H1 (cell line): ENCODE measurements at regions not wholly inside any gene's neighbourhood (a gene's known extent, or its start where the extent isn't known, plus 50 kb on each side); places are given as distances from the start of the nearest gene placed in this dataset.

ENCODE experiments used
- CEBPB ChIP-seq: IDR thresholded peaks from 2 replicates; pipeline ENCODE4 v1.6.1; 2012; ENCODE audit warnings: low read depth, low read length
- CTBP2 ChIP-seq: IDR thresholded peaks from 2 replicates; pipeline ENCODE4 v1.7.0; 2011; ENCODE audit warnings: borderline replicate concordance, mild to moderate bottlenecking, moderate library complexity, mixed read lengths, low read length; ENCODE audit not compliant: insufficient read depth, insufficient read length
- E2F6 ChIP-seq: IDR thresholded peaks from 2 replicates; pipeline ENCODE4 v1.6.1; 2012; ENCODE audit warnings: inconsistent platforms
- JUN ChIP-seq: IDR thresholded peaks from 2 replicates; pipeline ENCODE4 v1.6.1; 2011; ENCODE audit warnings: low read depth, mild to moderate bottlenecking, improper control_type of control experiment, low read length
- NANOG ChIP-seq: IDR thresholded peaks from 2 replicates; pipeline ENCODE4 v1.6.1; 2011; ENCODE audit warnings: low read length, low read depth, mild to moderate bottlenecking, inconsistent platforms; ENCODE audit not compliant: insufficient read depth, poor library complexity, severe bottlenecking
- RBBP5 ChIP-seq: IDR thresholded peaks from 2 replicates; pipeline ENCODE4 v1.7.1; 2012; ENCODE audit warnings: low read depth, mild to moderate bottlenecking, inconsistent platforms, low read length, moderate library complexity, borderline replicate concordance
- SUZ12 ChIP-seq: fragments of 200-600 bp; sonication (generic); IDR thresholded peaks from 2 replicates; pipeline ENCODE4 v1.6.1; 2012; ENCODE audit warnings: mild to moderate bottlenecking, inconsistent platforms, low read length, moderate library complexity, mixed read lengths

- TF ChIP-seq CEBPB (no peak), NANOG (no peak), E2F6 (no peak), JUN (no peak), SUZ12 (no peak), CTBP2 (no peak), RBBP5 (no peak)
Measured at GRCh38 chr5:93022796-93023447, 558.1 kb downstream of the NR2F1-AS1 start (continued).
